K562 (cell line): ENCODE measurements at regions not wholly inside any gene's neighbourhood (a gene's known extent, or its start where the extent isn't known, plus 50 kb on each side); places are given as distances from the start of the nearest gene placed in this dataset.

ENCODE experiments used
- ATAC-seq: fragments of 200-7000 bp; cut with Tn5 transposase; 3 replicates; pipeline ENCODE4 v1.9.1; 2020; ENCODE audit warnings: moderate library complexity
- BruUV-seq: library from RNA; stranded (reverse); fragments of 400-500 nt; replicated peaks from 2 replicates; lab custom pipeline; 2021; lab: Mats Ljungman, UMichigan
- CTCF ChIA-PET: fragments of 300-600 bp; formaldehyde crosslinking; extraction: SDS; loops from one replicate; lab custom pipeline; 2021; ENCODE audit warnings: low intra/inter-chr PET ratio; lab: Yijun Ruan, JAX
- POLR2A ChIA-PET: fragments of 300-600, 350-650 bp; sonication (Branson Sonifier 250); formaldehyde crosslinking; extraction: SDS; loops from one replicate; lab custom pipeline; 2021; ENCODE audit warnings: antibody characterized with exemption, inconsistent platforms; lab: Yijun Ruan, JAX
- DNase-seq, 4 experiments: peaks; one replicate each; pipeline versions ENCODE4 v3.0.0 to v3.0.0-alpha.2; 2011 to 2018; ENCODE audit warnings: low spot score in 3 of 4, mixed read lengths in 3 of 4; ENCODE audit errors: extremely low read depth in 1 of 4
- FAIRE-seq: peaks from 2 replicates; lab custom pipeline; 2011; peaks lifted over from hg19 to GRCh38; lab: Jason Lieb, UNC
- H2AFZ ChIP-seq: 2 replicates; pipeline ENCODE4 v1.6.0; 2011; ENCODE audit warnings: low read depth, low read length, control low read depth, inconsistent platforms
- H3K27ac ChIP-seq: fragments of 200-600 bp; 3 replicates; pipeline ENCODE4 v1.8.0; 2011; ENCODE audit warnings: low read depth, mild to moderate bottlenecking, control low read depth, inconsistent platforms, low read length, moderate library complexity, mixed read lengths; ENCODE audit errors: extremely low read depth
- H3K27me3 ChIP-seq, 2 experiments: fragments of 300-600 bp in 1 of 2; 2 replicates in 1 of 2; 3 replicates in 1 of 2; pipeline versions ENCODE4 v1.6.0 to v1.8.0; 2011; ENCODE audit warnings: inconsistent platforms in 2 of 2, low read length in 2 of 2, mild to moderate bottlenecking in 1 of 2, mixed read lengths in 1 of 2, moderate library complexity in 1 of 2; ENCODE audit not compliant: control insufficient read depth in 2 of 2, insufficient read depth in 2 of 2
- H3K36me3 ChIP-seq: fragments of 300-600 bp; 3 replicates; pipeline ENCODE4 v1.8.0; 2011; ENCODE audit warnings: mild to moderate bottlenecking, low read length, inconsistent platforms; ENCODE audit not compliant: control insufficient read depth, insufficient read depth
- H3K4me1 ChIP-seq, 2 experiments: fragments of 200-600 bp in 1 of 2; replicated peaks in 1 of 2; 2 replicates in 1 of 2; 3 replicates in 1 of 2; pipeline versions ENCODE4 v1.5.1 to v1.8.0; 2011; ENCODE audit warnings: inconsistent platforms in 2 of 2, low read length in 2 of 2, mild to moderate bottlenecking in 1 of 2, mixed read lengths in 1 of 2, moderate library complexity in 1 of 2; ENCODE audit not compliant: control insufficient read depth in 2 of 2, insufficient read depth in 2 of 2
- H3K4me2 ChIP-seq: 2 replicates; pipeline ENCODE4 v1.6.1; 2011; ENCODE audit warnings: low read length, control low read depth, inconsistent platforms, mixed read lengths; ENCODE audit not compliant: insufficient read depth
- H3K4me3 ChIP-seq: fragments of 200-600 bp; sonication (generic), shearing (Covaris generic); 2 replicates; pipeline ENCODE4 v1.5.1; 2016; ENCODE audit warnings: control low read depth, inconsistent platforms
- H3K79me2 ChIP-seq: fragments of 200-600 bp; 3 replicates; pipeline ENCODE4 v1.8.0; 2011; ENCODE audit warnings: low read length, inconsistent platforms; ENCODE audit not compliant: control insufficient read depth, insufficient read depth
- H3K9ac ChIP-seq, 2 experiments: 2 replicates each; pipeline versions ENCODE4 v1.6.0 to v1.6.1; 2011; ENCODE audit warnings: low read depth in 2 of 2, low read length in 2 of 2, control low read depth in 1 of 2, inconsistent platforms in 1 of 2, mild to moderate bottlenecking in 1 of 2, mixed read lengths in 1 of 2; ENCODE audit not compliant: insufficient read depth in 1 of 2
- H3K9me1 ChIP-seq: one replicate; pipeline ENCODE4 v1.6.0; 2011; ENCODE audit warnings: inconsistent platforms, mild to moderate bottlenecking, low read length, moderate library complexity; ENCODE audit not compliant: control insufficient read depth, insufficient read depth
- H3K9me3 ChIP-seq: replicated peaks from 2 replicates; pipeline ENCODE4 v1.5.1; 2011; ENCODE audit warnings: low read depth, low read length, inconsistent platforms; ENCODE audit not compliant: control insufficient read depth, insufficient read depth
- H4K20me1 ChIP-seq: replicated peaks from 2 replicates; pipeline ENCODE4 v1.6.1; 2011; ENCODE audit warnings: low read length, inconsistent platforms, mixed read lengths; ENCODE audit not compliant: control insufficient read depth, insufficient read depth
- BMI1 ChIP-seq: fragments of 150-350 bp; IDR thresholded peaks from 2 replicates; pipeline ENCODE4 v1.6.1; 2014; ENCODE audit warnings: low read length
- FUS ChIP-seq: fragments of 200-400 bp; formaldehyde crosslinking; optimal IDR thresholded peaks from 2 replicates; pipeline ENCODE3; 2017; ENCODE audit warnings: low read depth, low read length
- GTF2A2 ChIP-seq: IDR thresholded peaks from 2 replicates; pipeline ENCODE4 v1.6.1; 2016; ENCODE audit warnings: mild to moderate bottlenecking, missing genetic modification characterization, missing compliant biosample characterization
- HDAC8 ChIP-seq: fragments of 450-650 bp; IDR thresholded peaks from 2 replicates; pipeline ENCODE4 v1.6.1; 2016; ENCODE audit warnings: mild to moderate bottlenecking, missing genetic modification characterization, moderate library complexity, missing compliant biosample characterization
- KLF13 ChIP-seq: fragments of 450-650 bp; IDR thresholded peaks from 2 replicates; pipeline ENCODE4 v1.6.1; 2016; ENCODE audit warnings: missing genetic modification characterization, low read depth, mild to moderate bottlenecking, missing compliant biosample characterization, moderate library complexity, borderline replicate concordance
- RCOR1 ChIP-seq, 2 experiments: IDR thresholded peaks; 2 replicates each; pipeline ENCODE4 v1.6.1; 2012; ENCODE audit warnings: low read depth in 2 of 2, low read length in 2 of 2, borderline replicate concordance in 1 of 2, improper control_type of control experiment in 1 of 2
- RFX7 ChIP-seq: fragments of 250-450 bp; sonication (Bioruptor Pico); IDR thresholded peaks from 2 replicates; pipeline ENCODE4 v1.5.1; 2021; ENCODE audit warnings: mild to moderate bottlenecking
- SMARCE1 ChIP-seq: fragments of 450-650 bp; IDR thresholded peaks from 2 replicates; pipeline ENCODE4 v1.7.1; 2016; ENCODE audit warnings: mild to moderate bottlenecking
- TGIF2 ChIP-seq: sonication (generic); formaldehyde crosslinking; IDR thresholded peaks from 2 replicates; pipeline ENCODE4 v1.8.1; 2022; ENCODE audit warnings: mild to moderate bottlenecking, missing genetic modification reagents, moderate library complexity
- XRCC5 ChIP-seq: fragments of 200-400 bp; formaldehyde crosslinking; IDR thresholded peaks from 2 replicates; pipeline ENCODE4 v1.6.1; 2017; ENCODE audit warnings: low read depth, mild to moderate bottlenecking, low read length
- WGBS: fragments of 100-300 bp; shearing (Covaris generic); methylation state at CpG from one replicate; pipeline ENCODE4 v1.1.6; 2016; ENCODE audit warnings: low coverage, mixed read lengths; ENCODE audit not compliant: insufficient coverage; ENCODE audit errors: missing lambda C conversion rate; 5-methylcytosine and 5-hydroxymethylcytosine counted together
- in situ Hi-C: fragments of 300-500 bp; cut with MboI; formaldehyde crosslinking; loops from 4 replicates; pipeline ENCODE4 v1.15.0; 2018; ENCODE audit warnings: inconsistent platforms, mixed read lengths
- intact Hi-C: fragments of 100-400 bp; cut with micrococcal nuclease; formaldehyde crosslinking; loops from 2 replicates; pipeline ENCODE4 v1.14.2; 2022
- TF ChIP-seq, protein P1 (sequence below): fragments of 450-650 bp; IDR thresholded peaks from 2 replicates; pipeline ENCODE4 v1.6.1; 2016; ENCODE audit warnings: missing biosample characterization, missing genetic modification characterization

DNA sequence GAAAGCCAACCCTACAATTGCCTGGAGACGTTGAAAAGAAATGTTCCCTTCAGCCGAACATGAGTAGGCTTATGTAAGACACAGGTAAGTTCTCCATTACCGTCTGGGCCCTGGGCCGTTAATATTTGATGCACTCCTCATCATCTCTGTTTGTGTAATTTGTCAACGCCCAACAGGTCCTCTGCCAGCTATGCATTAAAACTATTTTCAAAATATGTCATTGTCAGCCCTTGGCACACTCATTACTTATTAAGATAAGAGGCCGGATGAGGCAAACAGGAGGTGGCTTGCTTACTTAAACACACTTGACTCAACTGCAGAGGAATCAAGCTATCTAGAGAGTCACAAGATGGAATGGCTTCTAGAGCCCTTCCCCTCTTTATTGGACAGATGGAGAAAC, 544.9 kb downstream of the TOX3 start:
- FAIRE-seq (no peak), DNase-seq (no peak), ATAC-seq (no peak)
- no peaks in the 10 kb centered on the region for H4K20me1 ChIP-seq
- POLR2A ChIA-PET: no interaction called here
- intact Hi-C loops (no loop called here), in situ Hi-C loops (no loop called here)
- no peak overlapping the region for H3K9ac ChIP-seq
- no peak overlapping the region for H2AFZ ChIP-seq
- no peaks in the 10 kb centered on the region for H3K27me3 ChIP-seq
- H3K4me3 ChIP-seq: no peak overlapping the region
- H3K4me1 ChIP-seq: no peaks in the 10 kb centered on the region
- 0% methylated on average over 6 of the region's 6 CpGs for WGBS
- CTCF ChIA-PET: no interaction called here
- H3K9me1 ChIP-seq: no peaks in the 10 kb centered on the region
- TF ChIP-seq XRCC5: no peak
- TF ChIP-seq GTF2A2 (tag): no peak
- TF ChIP-seq FUS: no peak
- TF ChIP-seq RCOR1 (IDR thresholded peaks at IDR 0.05; ENCODE audit: borderline replicate concordance in 1 of 2, low read depth in 2 of 2, low read length in 2 of 2): no peak
- TF ChIP-seq BMI1: no peak
- TF ChIP-seq SMARCE1: no peak
- TF ChIP-seq, protein P1, sequence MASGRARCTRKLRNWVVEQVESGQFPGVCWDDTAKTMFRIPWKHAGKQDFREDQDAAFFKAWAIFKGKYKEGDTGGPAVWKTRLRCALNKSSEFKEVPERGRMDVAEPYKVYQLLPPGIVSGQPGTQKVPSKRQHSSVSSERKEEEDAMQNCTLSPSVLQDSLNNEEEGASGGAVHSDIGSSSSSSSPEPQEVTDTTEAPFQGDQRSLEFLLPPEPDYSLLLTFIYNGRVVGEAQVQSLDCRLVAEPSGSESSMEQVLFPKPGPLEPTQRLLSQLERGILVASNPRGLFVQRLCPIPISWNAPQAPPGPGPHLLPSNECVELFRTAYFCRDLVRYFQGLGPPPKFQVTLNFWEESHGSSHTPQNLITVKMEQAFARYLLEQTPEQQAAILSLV: no peak
- TF ChIP-seq TGIF2 (CRISPR knock-in tag): no peak
- TF ChIP-seq KLF13: no peak
- TF ChIP-seq RFX7: no peak
- no peak for TF ChIP-seq HDAC8
- TF ChIP-seq, all 486 proteins: peak for 0
- H3K4me2 ChIP-seq: no peak overlapping the region
- no TSS peak for BruUV-seq
- no peaks in the 10 kb centered on the region for H3K79me2 ChIP-seq
- H3K36me3 ChIP-seq: no peaks in the 10 kb centered on the region
- no peak overlapping the region for H3K27ac ChIP-seq
- 0 out of 2 replicates have a peak, but pooled peaks cover 1% of the 10 kb centered on the region for H3K9me3 ChIP-seq
